ENCODE measurements at regions not wholly inside any gene's neighbourhood (a gene's known extent, or its start where the extent isn't known, plus 50 kb on each side); places are given as distances from the start of the nearest gene placed in this dataset.

GRCh38 chr12:131618701-131619100 is 92.2 kb upstream of the SFSWAP start:
- H3K4me3 ChIP-seq = no peak overlapping the region
- intact Hi-C loops (cut with DNase I; ENCODE audit: low total_unique reads) = no loop called here
- no peaks in the 10 kb centered on the region for H3K36me3 ChIP-seq
- no peak for TF ChIP-seq CTCF (IDR thresholded peaks at IDR 0.05 in 4 of 5, conservative IDR thresholded peaks at IDR 0.05 in 1 of 5)
- TF ChIP-seq POLR2A (IDR thresholded peaks at IDR 0.05) = no peak
- DNase-seq = no peak
- no peaks in the 10 kb centered on the region for H3K4me1 ChIP-seq
- no peak overlapping the region for H3K27ac ChIP-seq
- H3K9me3 ChIP-seq = no peaks in the 10 kb centered on the region
- peaks cover 11 to 17% (median 14%) of the 10 kb centered on the region in 3 donors for H3K27me3 ChIP-seq
- ATAC-seq = no peak
- in situ Hi-C loops (cut with MboI; ENCODE audit: low sequenced_read_pairs in 4 of 4) = loop anchor here in 1 of 4 donors (25.0 kb wide), 1 partner anchor 219 kb away; the partner anchor contains the start of gene MMP17

GRCh38 chr12:131619106-131619642 is 91.7 kb upstream of the SFSWAP start:
- peaks cover 11 to 17% (median 14%) of the 10 kb centered on the region in 3 donors for H3K27me3 ChIP-seq
- no peak overlapping the region for H3K27ac ChIP-seq
- H3K4me3 ChIP-seq = no peak overlapping the region
- no peak for TF ChIP-seq POLR2A (IDR thresholded peaks at IDR 0.05)
- no peak for TF ChIP-seq CTCF (IDR thresholded peaks at IDR 0.05 in 4 of 5, conservative IDR thresholded peaks at IDR 0.05 in 1 of 5)
- no peak for DNase-seq
- intact Hi-C loops (cut with DNase I; ENCODE audit: low total_unique reads) (no loop called here), in situ Hi-C loops (cut with MboI; ENCODE audit: low sequenced_read_pairs in 4 of 4) (loop anchor here in 1 of 4 donors (25.0 kb wide), 1 partner anchor 218 kb away; the partner anchor contains the start of gene MMP17)
- H3K9me3 ChIP-seq = no peaks in the 10 kb centered on the region
- no peak for ATAC-seq
- no peaks in the 10 kb centered on the region for H3K36me3 ChIP-seq
- H3K4me1 ChIP-seq = no peaks in the 10 kb centered on the region

- Histone ChIP-seq H3K9me3 (no peaks in the 10 kb centered on the region), H3K27me3 (peaks cover 11 to 17% (median 14%) of the 10 kb centered on the region in 3 donors), H3K27ac (no peak overlapping the region), H3K4me3 (no peak overlapping the region), H3K4me1 (peaks cover 0 to 2% of the 10 kb centered on the region in 2 donors), H3K36me3 (no peaks in the 10 kb centered on the region)
- intact Hi-C loops (cut with DNase I; ENCODE audit: low total_unique reads) = no loop called here
- TF ChIP-seq CTCF (IDR thresholded peaks at IDR 0.05 in 4 of 5, conservative IDR thresholded peaks at IDR 0.05 in 1 of 5) = no peak
- TF ChIP-seq POLR2A (IDR thresholded peaks at IDR 0.05) = no peak
- in situ Hi-C loops (cut with MboI; ENCODE audit: low sequenced_read_pairs in 4 of 4) = loop anchor here in 1 of 4 donors (25.0 kb wide), 1 partner anchor 217 kb away; the partner anchor contains the start of gene MMP17
- DNase-seq = no peak
- ATAC-seq = no peak
Measured at GRCh38 chr12:131619736-131620506, 91.0 kb upstream of the SFSWAP start.

- no peaks in the 10 kb centered on the region for H3K9me3 ChIP-seq
- peaks cover 11 to 17% (median 14%) of the 10 kb centered on the region in 3 donors for H3K27me3 ChIP-seq
- TF ChIP-seq POLR2A (IDR thresholded peaks at IDR 0.05) (no peak), CTCF (IDR thresholded peaks at IDR 0.05 in 4 of 5, conservative IDR thresholded peaks at IDR 0.05 in 1 of 5) (no peak)
- H3K36me3 ChIP-seq = no peaks in the 10 kb centered on the region
- no peak for DNase-seq
- H3K4me1 ChIP-seq = peaks cover 0 to 7% of the 10 kb centered on the region in 2 donors
- no peak for ATAC-seq
- no peak overlapping the region for H3K4me3 ChIP-seq
- no peak overlapping the region for H3K27ac ChIP-seq
- in situ Hi-C loops (cut with MboI; ENCODE audit: low sequenced_read_pairs in 4 of 4) (loop anchor here in 1 of 4 donors (25.0 kb wide), 1 partner anchor 217 kb away; the partner anchor contains the start of gene MMP17), intact Hi-C loops (cut with DNase I; ENCODE audit: low total_unique reads) (no loop called here)
Measured at GRCh38 chr12:131620520-131620919, 90.4 kb upstream of the SFSWAP start.

All from gastrocnemius medialis (tissue), 4 donors.